A549 (cell line): ENCODE measurements at regions not wholly inside any gene's neighbourhood (a gene's known extent, or its start where the extent isn't known, plus 50 kb on each side); places are given as distances from the start of the nearest gene placed in this dataset.

Experiments used
- CTCF ChIP-seq: fragments of >200 bp; sonication (Bioruptor Twin); formaldehyde crosslinking; IDR thresholded peaks from 3 replicates; pipeline ENCODE4 v1.5.1; 2016
- REST ChIP-seq: fragments of 200-600 bp; sonication (generic); IDR thresholded peaks from 2 replicates; pipeline ENCODE4 v1.6.1; 2016; ENCODE audit warnings: antibody characterized with exemption, mild to moderate bottlenecking, moderate library complexity

- TF ChIP-seq REST, result no peak
- TF ChIP-seq CTCF, result no peak
Measured at GRCh38 chr9:88236511-88237478, 98.5 kb upstream of the SPATA31C2 start.
